ENCODE measurements at regions not wholly inside any gene's neighbourhood (a gene's known extent, or its start where the extent isn't known, plus 50 kb on each side); places are given as distances from the start of the nearest gene placed in this dataset.
"Not testable (repeated sequence)": the region's sequence is repeated elsewhere in the genome, so short reads cannot be mapped to it uniquely, and the experiment has no call there.

DNA sequence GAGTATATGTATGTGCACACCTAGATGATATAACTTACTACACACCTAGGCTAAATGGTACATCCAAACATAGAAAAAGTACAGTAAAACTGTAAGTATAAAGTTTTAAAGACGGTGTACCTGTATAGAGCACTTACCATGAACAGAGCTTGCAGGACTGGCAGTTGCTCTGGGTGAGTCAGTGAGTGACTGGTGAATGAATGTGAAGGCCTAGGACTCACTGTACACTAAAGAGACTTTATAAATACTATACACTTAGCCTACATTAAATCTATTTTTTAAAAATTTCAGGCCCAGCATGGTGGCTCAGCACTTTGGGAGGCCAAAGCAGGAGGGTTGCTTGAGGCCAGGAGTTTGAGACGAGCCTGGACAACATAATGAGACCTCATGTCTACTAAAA lies 195.3 kb downstream of the FZD1 start:
- DNase-seq (ENCODE audit: low read depth): no peak

DNA sequence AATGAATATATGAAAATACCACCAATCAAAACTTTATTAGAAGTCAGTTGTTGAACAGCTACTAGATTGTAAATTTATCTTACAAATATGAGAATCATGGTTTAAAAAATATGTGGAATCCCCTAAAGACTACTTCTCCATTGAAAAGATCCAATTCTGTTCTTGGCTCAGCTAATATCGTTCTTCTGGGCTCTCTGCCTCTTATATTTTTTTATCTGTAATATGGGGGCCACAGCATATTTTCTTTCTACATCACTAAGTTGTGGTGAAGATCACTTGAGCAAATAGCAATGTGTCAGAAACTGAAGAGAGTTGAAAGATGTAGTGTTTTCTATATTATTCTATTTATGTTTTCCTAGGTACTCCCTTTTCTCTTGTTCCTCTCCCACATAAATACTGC lies 198.1 kb downstream of the FZD1 start:
- DNase-seq (ENCODE audit: low read depth): no peak

DNA sequence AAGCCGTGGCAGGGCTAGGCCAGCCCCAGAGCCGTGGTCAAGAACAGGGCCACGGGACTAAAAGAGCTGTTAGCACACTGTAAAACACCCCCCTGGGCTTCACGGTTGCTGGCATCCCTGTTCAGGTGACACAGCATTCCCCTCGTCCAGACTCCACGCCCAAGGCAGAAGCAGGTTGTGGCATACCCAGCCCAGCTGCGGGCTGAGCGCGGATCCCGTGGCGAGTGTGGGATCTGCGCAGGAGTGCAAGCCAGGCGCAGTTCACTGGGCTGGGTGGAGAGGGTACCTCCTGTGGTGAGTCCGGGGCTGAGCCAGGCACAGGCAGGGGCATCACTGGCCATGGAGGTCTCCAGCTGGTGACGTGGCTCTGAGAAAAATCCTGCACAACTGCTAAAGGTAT lies 199.1 kb downstream of the FZD1 start:
- no peak for DNase-seq (ENCODE audit: low read depth)

DNA sequence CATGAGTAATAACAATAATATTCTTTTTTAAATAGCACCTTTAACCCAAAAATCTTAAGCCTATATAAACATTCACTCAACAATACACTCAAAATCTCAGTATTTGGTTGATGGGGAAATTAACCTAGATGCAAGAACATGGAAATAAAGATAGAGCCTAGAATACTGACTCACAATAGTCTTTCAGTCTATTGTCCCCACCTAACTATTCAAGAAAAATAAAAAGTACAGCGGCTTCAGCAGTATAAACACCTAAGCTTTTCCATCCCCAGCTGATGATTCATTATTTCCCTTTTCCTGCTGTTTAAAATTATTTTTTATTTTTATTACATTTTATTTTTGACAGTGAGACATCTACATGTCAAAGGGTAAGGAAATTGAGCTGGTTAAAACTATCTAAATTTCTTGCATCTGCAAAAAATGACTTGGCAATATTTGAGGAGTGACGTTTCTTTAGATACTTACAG lies 201.4 kb downstream of the FZD1 start:
- DNase-seq (ENCODE audit: low read depth): no peak

DNA sequence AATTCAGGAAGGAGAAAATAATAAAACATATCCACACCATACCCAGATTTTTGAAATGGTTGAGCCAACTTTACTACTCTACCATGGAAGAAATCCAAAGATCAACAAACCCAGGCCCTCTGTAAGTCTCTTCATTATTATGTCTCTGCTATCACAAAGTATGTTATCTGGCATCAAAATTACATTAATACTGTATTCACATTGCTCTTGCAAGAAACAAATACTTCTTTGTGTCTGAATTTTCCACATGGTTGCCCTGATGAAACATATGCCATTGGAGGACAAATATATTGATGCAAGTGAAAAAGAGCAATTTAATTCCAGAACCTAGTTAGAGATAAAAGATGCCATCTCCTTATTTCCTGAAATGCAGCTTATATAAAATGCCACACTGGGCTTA lies 204.0 kb downstream of the FZD1 start:
- DNase-seq (ENCODE audit: low read depth): no peak

DNA sequence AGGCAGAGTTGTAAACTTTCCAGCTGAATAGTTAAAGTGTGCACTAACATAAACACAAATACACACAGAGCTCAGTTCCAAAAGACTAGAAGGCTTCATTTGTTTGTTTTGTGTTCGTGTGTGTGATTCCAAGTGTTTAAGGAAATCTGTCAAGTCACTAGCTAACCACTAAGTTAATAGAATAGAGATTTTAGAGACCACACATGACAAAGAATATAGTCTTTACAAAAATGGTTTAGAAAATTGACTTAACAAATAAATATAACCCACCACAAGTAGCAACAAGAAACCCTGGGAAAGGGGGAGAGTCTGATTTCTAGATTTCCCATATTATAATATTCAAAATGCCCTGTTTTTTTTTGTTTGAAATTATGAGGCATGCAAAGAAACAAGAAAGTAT lies 209.4 kb downstream of the FZD1 start:
- no peak for DNase-seq (ENCODE audit: low read depth)

DNA sequence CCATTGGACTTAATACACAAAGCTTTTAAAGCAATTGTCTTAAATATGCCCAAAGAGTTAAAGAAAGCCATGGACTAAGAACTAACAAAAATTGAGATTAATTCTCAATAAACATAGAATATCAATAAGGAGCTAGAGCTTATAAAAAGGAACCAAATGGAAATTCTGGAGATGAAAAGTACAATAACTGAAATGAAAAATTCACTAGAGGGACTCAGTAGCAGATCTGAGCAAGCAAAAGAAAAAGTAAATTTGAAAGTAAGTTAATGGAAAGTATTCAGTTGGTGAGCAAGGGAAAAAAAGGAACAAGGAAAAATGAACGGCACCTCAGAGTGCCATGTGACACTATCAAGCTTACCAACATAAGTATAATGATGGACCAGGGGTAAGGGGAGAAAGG lies 209.8 kb downstream of the FZD1 start:
- DNase-seq (ENCODE audit: low read depth): no peak

DNA sequence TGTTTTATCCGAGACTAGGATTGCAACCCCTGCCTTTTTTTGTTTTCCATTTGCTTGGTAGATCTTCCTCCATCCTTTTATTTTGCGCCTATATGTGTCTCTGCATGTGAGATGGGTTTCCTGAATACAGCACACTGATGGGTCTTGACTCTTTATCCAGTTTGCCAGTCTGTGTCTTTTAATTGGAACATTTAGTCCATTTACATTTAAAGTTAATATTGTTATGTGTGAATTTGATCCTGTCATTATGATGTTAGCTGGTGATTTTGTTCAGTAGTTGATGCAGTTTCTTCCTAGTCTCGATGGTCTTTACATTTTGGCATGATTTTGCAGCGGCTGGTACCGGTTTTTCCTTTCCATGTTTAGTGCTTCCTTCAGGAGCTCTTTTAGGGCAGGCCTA lies 216.2 kb downstream of the FZD1 start:
- not testable (repeated sequence) for DNase-seq (ENCODE audit: low read depth)

DNA sequence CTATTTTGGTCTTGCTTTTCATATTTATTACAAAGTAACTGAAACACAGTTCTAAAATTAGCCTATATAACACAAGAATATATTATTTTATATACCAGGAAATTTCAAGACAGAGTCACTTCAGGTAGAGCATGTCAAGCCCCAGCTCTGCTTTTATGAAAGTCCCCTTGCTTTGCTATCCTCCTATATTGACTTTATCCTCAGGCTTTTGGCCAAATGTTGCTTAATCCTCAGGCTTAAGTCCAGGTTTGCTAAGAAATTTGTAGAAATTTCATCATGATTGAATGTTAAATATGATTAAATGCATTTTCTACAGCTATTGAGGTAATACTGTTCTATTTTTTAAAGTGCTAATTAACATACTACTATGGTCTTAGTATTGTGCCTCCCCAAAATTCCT lies 227.6 kb downstream of the FZD1 start:
- DNase-seq (ENCODE audit: low read depth): no peak

DNA sequence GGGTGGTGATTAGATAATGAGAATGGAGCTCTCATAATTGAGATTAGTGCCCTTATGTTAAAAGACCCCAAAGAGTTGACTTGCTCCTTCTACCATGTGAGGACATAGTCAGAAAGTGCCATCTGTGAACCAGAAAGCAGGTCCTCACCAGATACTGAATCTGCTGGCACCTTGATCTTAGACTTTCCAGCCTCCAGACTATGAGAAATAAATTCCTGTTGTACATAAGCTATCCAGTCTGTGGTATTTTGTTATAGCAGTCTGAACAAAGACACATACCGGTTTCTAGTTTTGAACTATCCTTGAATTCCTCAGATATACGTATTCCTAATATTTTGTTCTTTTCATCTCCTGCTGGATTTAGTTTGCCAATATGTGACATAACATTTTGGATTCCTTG lies 228.1 kb downstream of the FZD1 start:
- no peak for DNase-seq (ENCODE audit: low read depth)

DNA sequence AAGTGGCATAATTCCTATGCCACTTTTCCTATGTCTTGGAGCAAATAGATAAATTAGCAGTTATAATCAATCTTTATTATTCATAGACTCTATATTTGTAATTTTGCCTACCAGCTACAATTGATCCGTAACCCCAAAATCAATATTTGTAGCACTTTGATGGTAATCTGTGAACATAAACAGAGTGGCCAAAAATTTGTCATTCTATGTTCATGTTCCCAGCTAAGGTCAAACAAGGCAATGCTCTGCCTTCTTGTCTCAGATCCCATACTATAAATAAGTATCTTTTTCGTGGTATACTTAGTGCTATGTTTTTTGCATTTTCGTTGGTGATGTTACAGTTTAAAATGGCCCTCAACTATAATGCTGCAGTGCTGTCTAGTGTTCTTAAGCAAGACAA lies 228.5 kb downstream of the FZD1 start:
- no peak for DNase-seq (ENCODE audit: low read depth)

DNA sequence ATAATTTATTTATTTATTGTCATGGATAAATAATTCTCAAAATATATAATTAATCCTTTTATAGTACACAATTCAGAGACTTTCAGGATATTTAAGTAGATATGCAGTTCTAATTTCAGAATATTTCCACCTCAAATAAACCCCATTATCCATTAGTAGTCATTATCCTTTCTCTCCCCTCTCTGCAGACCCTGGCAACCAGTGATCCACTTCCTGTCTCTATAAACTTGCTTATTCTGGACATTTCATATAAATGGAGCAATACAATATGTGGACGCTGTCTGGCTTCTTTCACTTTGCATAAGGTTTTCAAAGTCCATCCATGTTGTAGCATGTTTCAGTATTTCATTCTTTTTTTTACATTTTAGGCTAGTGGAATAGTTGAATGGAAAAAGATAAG lies 230.2 kb downstream of the FZD1 start:
- DNase-seq (ENCODE audit: low read depth): no peak

DNA sequence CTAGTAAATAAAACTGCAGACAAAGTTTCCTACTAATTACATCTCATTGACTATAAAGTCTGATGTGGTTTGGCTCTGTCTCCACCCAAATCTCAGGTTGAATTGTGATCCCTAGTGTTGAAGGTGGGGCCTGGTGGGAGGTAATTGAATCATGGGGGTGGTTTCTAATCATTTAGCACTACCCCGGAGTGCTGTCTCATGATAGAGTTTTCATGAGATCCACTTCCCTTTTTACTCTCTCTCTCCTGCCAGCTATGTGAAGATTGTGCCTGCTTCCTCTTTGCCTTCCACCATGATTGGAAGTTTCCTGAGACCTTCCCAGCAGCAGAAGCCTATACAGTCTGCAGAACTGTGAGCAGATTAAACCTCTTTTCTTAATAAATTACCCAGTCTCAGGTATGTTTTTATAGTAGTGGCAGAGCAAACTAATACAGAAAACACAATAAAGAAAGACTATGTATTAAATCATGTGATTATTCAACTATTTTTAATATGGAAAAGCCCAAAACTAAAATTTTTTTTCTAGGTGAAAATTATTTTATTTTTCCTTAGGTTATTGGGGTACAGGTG lies 232.1 kb downstream of the FZD1 start:
- no peak for DNase-seq (ENCODE audit: low read depth)

DNA sequence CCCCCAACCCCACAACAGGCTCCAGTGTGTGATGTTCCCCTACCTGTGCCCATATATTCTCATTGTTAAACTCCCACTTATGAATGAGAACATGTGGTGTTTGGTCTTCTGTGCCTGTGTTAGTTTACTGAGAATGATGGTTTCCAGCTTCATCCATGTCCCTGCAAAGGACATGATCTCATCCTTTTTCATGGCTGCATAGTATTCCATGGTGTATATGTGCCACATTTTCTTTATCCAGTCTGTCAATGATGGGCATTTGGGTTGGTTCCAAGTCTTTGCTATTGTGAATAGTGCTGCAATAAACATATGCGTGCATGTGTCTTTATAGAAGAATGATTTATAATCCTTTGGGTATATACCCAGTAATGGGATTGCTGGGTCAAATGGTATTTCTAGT lies 233.0 kb downstream of the FZD1 start:
- DNase-seq (ENCODE audit: low read depth): not testable (repeated sequence)

DNA sequence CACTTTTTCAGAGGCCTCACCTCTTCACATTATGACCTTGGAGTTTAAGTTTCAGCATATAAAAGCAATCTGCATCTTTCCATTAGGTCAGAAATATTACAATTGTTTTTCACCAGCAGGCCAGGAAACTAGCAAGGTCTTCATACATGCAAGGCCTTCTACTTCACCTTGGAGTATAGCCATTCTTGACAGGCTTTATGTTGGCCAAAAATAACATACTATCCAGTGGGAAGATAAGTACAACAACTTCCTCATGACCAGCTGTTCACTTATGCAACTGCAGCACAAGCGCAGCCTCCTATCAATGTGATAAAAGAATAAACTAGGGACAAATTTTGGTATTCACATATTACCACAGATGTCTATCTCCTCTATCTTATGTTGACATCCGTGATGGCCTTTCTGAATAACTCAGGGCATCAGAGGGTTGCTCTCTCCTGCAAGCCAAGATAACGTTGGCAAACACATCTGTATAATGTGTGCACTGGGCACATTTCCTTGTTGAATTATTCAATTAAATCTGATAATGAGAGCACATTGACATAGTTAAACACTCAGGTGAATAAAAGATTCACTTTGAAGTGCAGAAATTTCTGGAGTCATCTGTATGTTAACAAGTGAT lies 239.8 kb downstream of the FZD1 start:
- no peak for DNase-seq (ENCODE audit: low read depth)

DNA sequence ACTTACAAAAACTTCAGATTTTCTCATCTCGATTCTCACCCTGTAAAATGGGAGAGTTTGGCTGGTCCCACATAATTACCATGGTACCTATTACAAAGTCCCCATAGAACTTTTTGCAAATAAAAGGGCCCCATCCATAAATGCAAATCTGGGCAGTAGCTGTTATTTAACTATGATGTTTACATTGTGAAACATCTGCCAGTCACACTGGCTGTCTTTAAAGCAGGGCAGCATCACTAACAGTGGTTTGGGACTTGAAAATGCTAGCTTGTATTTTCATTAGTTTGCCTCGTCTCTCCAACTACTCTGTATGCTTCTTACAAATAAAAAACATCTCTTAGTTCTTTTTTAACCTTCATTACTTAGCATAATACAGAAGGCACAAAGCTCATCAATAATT lies 240.7 kb downstream of the FZD1 start:
- DNase-seq (ENCODE audit: low read depth): no peak

DNA sequence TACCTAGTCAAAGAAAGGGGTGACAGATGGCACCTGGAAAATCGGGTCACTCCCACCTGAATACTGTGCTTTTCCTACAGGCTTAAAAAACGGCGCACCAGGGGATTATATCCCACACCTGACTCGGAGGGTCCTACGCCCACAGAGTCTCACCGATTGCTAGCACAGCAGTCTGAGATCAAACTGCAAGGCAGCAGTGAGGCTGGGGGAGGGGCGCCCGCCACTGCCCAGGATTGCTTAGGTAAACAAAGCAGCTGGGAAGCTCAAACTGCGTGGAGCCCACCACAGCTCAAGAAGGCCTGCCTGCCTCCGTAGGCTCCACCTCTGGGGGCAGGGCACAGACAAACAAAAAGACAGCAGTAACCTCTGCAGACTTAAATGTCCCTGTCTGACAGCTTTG lies 242.7 kb downstream of the FZD1 start:
- not testable (repeated sequence) for DNase-seq (ENCODE audit: low read depth)

DNA sequence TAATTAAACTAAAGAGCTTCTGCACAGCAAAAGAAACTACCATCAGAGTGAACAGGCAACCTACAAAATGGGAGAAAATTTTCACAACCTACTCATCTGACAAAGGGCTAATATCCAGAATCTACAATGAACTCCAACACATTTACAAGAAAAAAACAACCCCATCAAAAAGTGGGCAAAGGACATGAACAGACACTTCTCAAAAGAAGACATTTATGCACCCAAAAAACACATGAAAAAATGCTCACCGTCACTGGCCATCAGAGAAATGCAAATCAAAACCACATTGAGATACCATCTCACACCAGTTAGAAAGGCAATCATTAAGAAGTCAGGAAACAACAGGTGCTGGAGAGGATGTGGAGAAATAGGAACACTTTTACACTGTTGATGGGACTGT lies 247.6 kb downstream of the FZD1 start:
- DNase-seq (ENCODE audit: low read depth): not testable (repeated sequence)

DNA sequence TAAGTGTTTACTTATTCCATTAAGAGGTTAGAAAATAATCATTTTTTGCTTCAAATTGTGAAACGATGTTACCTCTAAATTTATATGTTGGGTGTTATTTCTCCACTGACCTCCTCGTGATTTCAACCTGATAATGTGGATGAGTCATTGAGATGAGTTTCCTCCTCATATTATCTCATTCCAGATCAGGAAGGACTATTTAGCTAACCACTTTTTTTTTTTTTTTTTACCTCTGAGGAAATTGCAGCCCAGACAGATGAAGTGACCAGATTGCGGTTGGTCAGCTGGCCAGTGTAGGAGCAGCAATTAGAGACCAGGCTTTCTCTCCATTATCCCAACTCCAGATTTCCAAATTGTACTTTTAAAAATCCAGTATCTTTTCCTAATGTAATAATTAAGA lies 248.7 kb downstream of the FZD1 start:
- no peak for DNase-seq (ENCODE audit: low read depth)

DNA sequence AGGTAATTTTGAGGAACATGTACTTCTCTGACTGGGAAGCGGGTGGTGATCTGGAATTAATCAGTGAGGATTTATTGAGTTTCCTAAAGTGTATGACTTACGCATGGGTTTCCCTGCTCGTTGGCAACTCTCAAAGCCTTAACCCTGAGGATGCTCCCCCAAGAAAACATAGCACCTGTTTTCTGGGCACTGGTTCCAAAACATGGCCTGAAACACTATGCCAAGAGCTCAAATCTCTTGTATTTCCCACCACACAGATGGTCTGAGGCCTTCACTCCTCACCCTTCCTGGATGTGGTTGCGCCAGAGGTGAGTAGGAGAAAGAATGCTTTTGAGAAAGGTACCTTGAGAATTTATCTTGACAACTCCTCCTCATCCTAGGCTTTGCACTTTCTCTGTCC lies 250.4 kb downstream of the FZD1 start:
- no peak for DNase-seq (ENCODE audit: low read depth)

DNA sequence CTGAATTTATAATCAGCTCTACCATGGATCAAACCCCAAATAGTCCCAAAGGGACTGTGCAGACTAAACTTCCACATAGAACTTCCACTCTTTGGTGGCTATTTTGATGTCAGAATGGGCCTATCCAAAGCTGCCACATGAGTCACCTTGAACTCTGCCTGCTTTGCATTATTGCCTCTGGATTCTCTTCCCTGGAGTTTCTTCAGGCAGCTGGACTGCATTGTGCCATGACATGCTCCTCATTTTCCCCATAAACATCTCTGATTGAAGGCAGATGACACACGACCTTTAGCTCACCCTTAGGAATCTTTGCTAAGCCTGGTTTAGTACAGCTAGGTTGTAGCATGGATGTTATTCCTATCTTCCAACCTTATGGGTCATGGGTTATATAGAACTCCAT lies 251.7 kb downstream of the FZD1 start:
- DNase-seq (ENCODE audit: low read depth): no peak

DNA sequence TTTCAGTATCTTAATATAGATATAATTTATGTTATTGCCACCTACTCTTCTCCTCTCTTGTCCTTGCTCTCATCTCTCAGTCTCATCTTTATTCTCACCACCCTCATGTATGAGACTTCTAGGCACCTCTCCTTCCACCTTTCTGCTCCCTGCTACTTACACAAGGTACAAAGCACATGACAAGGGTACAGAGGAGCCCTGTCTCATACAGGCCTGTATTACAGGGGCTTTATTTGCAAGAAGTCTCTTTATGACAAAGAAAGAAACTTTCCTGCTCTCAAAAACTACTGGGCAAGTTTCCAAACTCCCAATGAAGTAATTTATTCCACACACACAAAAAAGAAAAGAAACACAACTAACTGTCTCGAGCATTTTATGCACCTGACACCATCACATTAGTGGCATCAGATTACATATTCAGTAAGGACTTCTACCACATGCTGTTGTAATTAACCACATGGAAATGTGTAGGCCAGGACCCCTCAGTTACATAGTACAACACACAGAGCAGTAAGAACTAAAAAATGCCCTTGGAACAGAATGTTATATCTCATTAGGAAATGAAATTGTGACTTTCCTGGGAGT lies 253.1 kb downstream of the FZD1 start:
- DNase-seq (ENCODE audit: low read depth): no peak

DNA sequence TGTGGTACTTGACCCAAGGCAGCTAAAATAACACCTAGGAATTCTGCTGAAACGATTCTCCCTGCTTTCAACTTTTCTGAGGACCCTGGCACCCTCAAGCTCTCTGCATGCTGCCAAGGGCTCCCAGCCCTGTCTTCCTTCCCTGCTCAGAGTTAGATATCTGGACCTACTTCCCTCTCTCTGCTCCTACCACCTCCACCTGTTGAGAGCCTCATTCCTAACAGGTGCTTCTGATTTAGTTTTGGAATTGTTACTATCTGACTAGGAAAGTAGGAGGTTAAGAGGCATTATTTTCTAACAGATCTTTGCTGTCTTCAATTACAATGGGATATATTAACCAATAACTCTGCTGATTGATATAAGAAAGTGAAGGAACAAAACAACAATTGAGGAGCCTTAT lies 253.8 kb downstream of the FZD1 start:
- no peak for DNase-seq (ENCODE audit: low read depth)
